ENCODE measurements at regions not wholly inside any gene's neighbourhood (a gene's known extent, or its start where the extent isn't known, plus 50 kb on each side); places are given as distances from the start of the nearest gene placed in this dataset.

- TF ChIP-seq POLR2AphosphoS5 (IDR thresholded peaks at IDR 0.05; ENCODE audit: low read depth, low read length), result no peak
- no peak for TF ChIP-seq POLR2A (IDR thresholded peaks at IDR 0.05; ENCODE audit: low read depth, low read length)
- TF ChIP-seq TAF1 (IDR thresholded peaks at IDR 0.05; ENCODE audit: low read depth, low read length), result no peak
- TF ChIP-seq POU2F2 (IDR thresholded peaks at IDR 0.05; ENCODE audit: low read depth, low read length), result no peak
Observed at GRCh38 chr9:744046-744712, 97.3 kb upstream of the DMRT1 start.

Data from GM12891 (cell line).